Brain microvascular endothelial cell (primary cell): ENCODE measurements at regions not wholly inside any gene's neighbourhood (a gene's known extent, or its start where the extent isn't known, plus 50 kb on each side); places are given as distances from the start of the nearest gene placed in this dataset.

Source experiments
- DNase-seq: peaks from one replicate; pipeline ENCODE4 v3.0.0-alpha.2; 2020
- H3K27ac ChIP-seq: fragments of 250-450 bp; sonication (Bioruptor Pico); 2 replicates; pipeline ENCODE4 v1.5.1; 2020; ENCODE audit warnings: mild to moderate bottlenecking, moderate library complexity
- H3K27me3 ChIP-seq: fragments of 250-450 bp; sonication (Bioruptor Pico); replicated peaks from 2 replicates; pipeline ENCODE4 v1.5.1; 2020; ENCODE audit warnings: mild to moderate bottlenecking
- H3K36me3 ChIP-seq: fragments of 250-450 bp; sonication (Bioruptor Pico); replicated peaks from 2 replicates; pipeline ENCODE4 v1.5.1; 2020; ENCODE audit warnings: mild to moderate bottlenecking
- H3K4me3 ChIP-seq: 2 replicates; pipeline ENCODE4 v1.5.1; 2011; ENCODE audit warnings: low read depth, mild to moderate bottlenecking, control low read depth, low read length, moderate library complexity
- CTCF ChIP-seq: IDR thresholded peaks from 2 replicates; pipeline ENCODE4 v1.5.1; 2011; ENCODE audit warnings: low read depth, mild to moderate bottlenecking, moderate library complexity, low read length, control low read depth, inconsistent platforms; ENCODE audit errors: missing control alignments
- in situ Hi-C: cut with HindIII; loops from 2 replicates; pipeline ENCODE4 v1.10.0; 2017; ENCODE audit warnings: low sequenced_read_pairs, low pct_ligation_motif_present

GRCh38 chr5:86970361-86970760 is 297.3 kb upstream of the RASA1 start:
- Histone ChIP-seq H3K4me3 (no peak overlapping the region), H3K36me3 (no peaks in the 10 kb centered on the region), H3K27me3 (no peaks in the 10 kb centered on the region), H3K27ac (no peak overlapping the region)
- in situ Hi-C loops = no loop called here
- DNase-seq = no peak
- TF ChIP-seq CTCF = no peak

GRCh38 chr5:86971034-86971571 is 296.6 kb upstream of the RASA1 start:
- DNase-seq = peak; percentile 11

GRCh38 chr5:86974955-86975354 is 292.7 kb upstream of the RASA1 start:
- no peak for DNase-seq
- Histone ChIP-seq H3K27ac (no peak overlapping the region), H3K4me3 (no peak overlapping the region), H3K36me3 (no peaks in the 10 kb centered on the region), H3K27me3 (no peaks in the 10 kb centered on the region)
- no peak for TF ChIP-seq CTCF
- in situ Hi-C loops = no loop called here

More at GRCh38 chr5:86971034-86971571, 296.6 kb upstream of the RASA1 start:
- Histone ChIP-seq H3K27me3 (no peaks in the 10 kb centered on the region), H3K27ac (no peak overlapping the region), H3K36me3 (no peaks in the 10 kb centered on the region), H3K4me3 (no peak overlapping the region)
- in situ Hi-C loops = no loop called here
- TF ChIP-seq CTCF = peak; percentile 40

GRCh38 chr5:86977190-86977589 is 290.5 kb upstream of the RASA1 start:
- TF ChIP-seq CTCF = no peak
- in situ Hi-C loops = no loop called here
- DNase-seq = no peak
- Histone ChIP-seq H3K27ac (no peak overlapping the region), H3K36me3 (no peaks in the 10 kb centered on the region), H3K4me3 (no peak overlapping the region), H3K27me3 (no peaks in the 10 kb centered on the region)

- H3K36me3 ChIP-seq = no peaks in the 10 kb centered on the region
- no peak for DNase-seq
- H3K4me3 ChIP-seq = no peak overlapping the region
- no peaks in the 10 kb centered on the region for H3K27me3 ChIP-seq
- TF ChIP-seq CTCF = no peak
- H3K27ac ChIP-seq = no peak overlapping the region
- in situ Hi-C loops = no loop called here
Measured at GRCh38 chr5:86977808-86978207, 289.9 kb upstream of the RASA1 start.

GRCh38 chr5:86979811-86980411 is 287.8 kb upstream of the RASA1 start:
- peak; percentile 56 for DNase-seq
- TF ChIP-seq CTCF = no peak

More at GRCh38 chr5:86979811-86980411, 287.8 kb upstream of the RASA1 start:
- Histone ChIP-seq H3K27me3 (no peaks in the 10 kb centered on the region), H3K27ac (peak overlapping the region; percentile 12), H3K4me3 (no peak overlapping the region), H3K36me3 (no peaks in the 10 kb centered on the region)
- in situ Hi-C loops = no loop called here
